WERI-Rb-1 (cell line): ENCODE measurements at regions not wholly inside any gene's neighbourhood (a gene's known extent, or its start where the extent isn't known, plus 50 kb on each side); places are given as distances from the start of the nearest gene placed in this dataset.

ENCODE experiments used
- DNase-seq: peaks from one replicate; pipeline ENCODE4 v3.0.0-alpha.2; 2020
- H3K27ac ChIP-seq: fragments of 250-450 bp; sonication (Bioruptor Pico); 2 replicates; pipeline ENCODE4 v1.5.1; 2020; ENCODE audit warnings: mild to moderate bottlenecking, moderate library complexity
- H3K27me3 ChIP-seq: fragments of 250-450 bp; sonication (Bioruptor Pico); 2 replicates; pipeline ENCODE4 v1.5.1; 2021; ENCODE audit warnings: mild to moderate bottlenecking, low read depth, moderate library complexity; ENCODE audit not compliant: insufficient read depth, severe bottlenecking
- H3K36me3 ChIP-seq: fragments of 250-450 bp; sonication (Bioruptor Pico); 2 replicates; pipeline ENCODE4 v1.5.1; 2020; ENCODE audit warnings: mild to moderate bottlenecking, moderate library complexity
- H3K4me3 ChIP-seq: 2 replicates; pipeline ENCODE4 v1.5.1; 2011; ENCODE audit warnings: low read depth, mild to moderate bottlenecking, control low read depth, low read length
- H3K9me3 ChIP-seq: fragments of 250-450 bp; sonication (Bioruptor Pico); 2 replicates; pipeline ENCODE4 v1.5.1; 2021; ENCODE audit warnings: mild to moderate bottlenecking, moderate library complexity; ENCODE audit not compliant: severe bottlenecking
- TF ChIP-seq, protein P1 (sequence below): IDR thresholded peaks from 2 replicates; pipeline ENCODE4 v1.5.1; 2011; ENCODE audit warnings: low read depth, mild to moderate bottlenecking, control low read depth, inconsistent platforms, low read length

DNA sequence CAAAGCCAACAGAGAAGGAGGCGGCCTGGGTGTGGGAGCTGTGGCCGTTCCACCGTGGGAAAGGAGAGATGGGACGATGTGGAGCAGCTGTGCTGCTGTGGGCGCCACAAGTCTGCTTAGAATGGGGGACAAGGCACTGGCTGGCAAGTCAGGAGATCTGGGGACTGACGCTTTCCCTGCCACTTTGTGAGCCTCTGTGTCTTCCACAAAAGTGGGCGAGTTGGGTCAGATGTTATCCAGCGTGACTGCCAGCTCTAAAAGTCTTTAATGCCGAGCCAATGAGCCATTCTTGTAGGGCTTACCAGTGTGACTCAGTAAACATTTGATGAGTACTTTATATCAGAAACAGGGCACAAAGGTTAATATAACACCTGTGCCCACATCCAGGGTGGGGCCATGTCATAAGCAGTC, 113.6 kb upstream of the MGAT5 start:
- Histone ChIP-seq H3K36me3 (peaks cover 11% of the 10 kb centered on the region), H3K9me3 (no peaks in the 10 kb centered on the region), H3K27ac (no peak overlapping the region), H3K4me3 (no peak overlapping the region), H3K27me3 (no peaks in the 10 kb centered on the region)
- TF ChIP-seq, protein P1, sequence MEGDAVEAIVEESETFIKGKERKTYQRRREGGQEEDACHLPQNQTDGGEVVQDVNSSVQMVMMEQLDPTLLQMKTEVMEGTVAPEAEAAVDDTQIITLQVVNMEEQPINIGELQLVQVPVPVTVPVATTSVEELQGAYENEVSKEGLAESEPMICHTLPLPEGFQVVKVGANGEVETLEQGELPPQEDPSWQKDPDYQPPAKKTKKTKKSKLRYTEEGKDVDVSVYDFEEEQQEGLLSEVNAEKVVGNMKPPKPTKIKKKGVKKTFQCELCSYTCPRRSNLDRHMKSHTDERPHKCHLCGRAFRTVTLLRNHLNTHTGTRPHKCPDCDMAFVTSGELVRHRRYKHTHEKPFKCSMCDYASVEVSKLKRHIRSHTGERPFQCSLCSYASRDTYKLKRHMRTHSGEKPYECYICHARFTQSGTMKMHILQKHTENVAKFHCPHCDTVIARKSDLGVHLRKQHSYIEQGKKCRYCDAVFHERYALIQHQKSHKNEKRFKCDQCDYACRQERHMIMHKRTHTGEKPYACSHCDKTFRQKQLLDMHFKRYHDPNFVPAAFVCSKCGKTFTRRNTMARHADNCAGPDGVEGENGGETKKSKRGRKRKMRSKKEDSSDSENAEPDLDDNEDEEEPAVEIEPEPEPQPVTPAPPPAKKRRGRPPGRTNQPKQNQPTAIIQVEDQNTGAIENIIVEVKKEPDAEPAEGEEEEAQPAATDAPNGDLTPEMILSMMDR, result no peak
- no peak for DNase-seq

DNA sequence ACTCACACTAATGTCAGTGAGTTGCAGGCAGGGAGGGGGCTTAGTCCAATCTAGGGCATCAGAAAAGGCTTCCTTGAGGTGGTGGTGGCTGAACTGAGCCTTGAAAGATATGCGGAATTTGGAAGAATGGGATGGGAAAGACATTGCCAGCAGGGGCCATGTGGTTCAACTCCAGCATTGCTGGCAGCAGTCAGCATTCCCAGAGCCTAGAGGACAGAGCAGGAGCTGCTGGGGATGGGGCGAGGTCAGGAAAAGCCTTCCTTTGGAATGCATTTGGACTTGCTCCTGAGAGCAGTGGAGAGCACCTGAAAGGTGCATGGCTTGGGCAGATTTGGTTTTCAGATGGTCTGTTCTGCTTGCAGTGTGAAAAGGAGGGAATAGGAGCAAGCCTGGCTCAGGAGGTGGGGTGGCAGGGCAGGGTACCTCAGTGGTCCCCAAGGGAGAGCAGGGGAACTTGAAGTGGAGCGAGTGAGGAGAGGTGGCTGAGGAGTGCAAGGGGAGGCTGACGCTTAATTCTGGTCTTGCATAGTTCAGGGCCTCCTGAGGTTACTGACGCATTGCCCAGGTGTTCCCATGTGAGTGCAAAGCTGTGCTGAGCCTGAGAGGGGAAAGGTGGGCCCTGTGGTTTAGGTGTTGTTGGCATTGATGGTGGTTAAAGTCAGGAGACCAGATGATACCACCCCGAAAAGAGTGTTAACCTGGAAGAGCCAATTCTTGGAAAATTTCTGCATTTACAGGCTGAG, 112.1 kb upstream of the MGAT5 start:
- no peaks in the 10 kb centered on the region for H3K27me3 ChIP-seq
- H3K4me3 ChIP-seq, result no peak overlapping the region
- H3K27ac ChIP-seq, result no peak overlapping the region; the same call in 1 of the 2 replicates
- H3K9me3 ChIP-seq, result no peaks in the 10 kb centered on the region
- TF ChIP-seq, protein P1, result 0 out of 2 replicates have a peak, but pooled peaks have one; percentile 0
- peaks cover 11% of the 10 kb centered on the region for H3K36me3 ChIP-seq
- DNase-seq, result no peak

DNA sequence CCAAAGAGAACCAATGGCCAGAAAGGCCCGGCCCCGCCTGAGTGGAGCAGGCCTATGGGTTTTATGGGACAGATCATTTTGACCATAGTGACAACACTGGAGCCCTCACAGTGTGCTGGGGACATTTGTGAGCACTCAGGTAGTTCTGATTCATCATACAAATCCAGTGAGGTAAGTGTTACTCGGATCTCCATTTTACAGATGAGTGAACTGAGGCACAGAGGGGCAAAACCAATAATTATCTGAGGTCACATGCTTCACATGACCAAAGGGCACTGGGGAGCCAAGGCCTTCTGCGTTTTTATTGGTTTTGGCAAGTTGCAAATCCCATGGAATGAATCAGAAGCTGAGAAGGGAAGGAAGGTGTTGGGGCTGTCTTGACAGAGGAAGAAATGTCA, 111.5 kb upstream of the MGAT5 start:
- H3K9me3 ChIP-seq, result no peaks in the 10 kb centered on the region
- peaks cover 8% of the 10 kb centered on the region for H3K36me3 ChIP-seq
- H3K27me3 ChIP-seq, result no peaks in the 10 kb centered on the region
- H3K27ac ChIP-seq, result peak overlapping the region; percentile 72
- no peak overlapping the region for H3K4me3 ChIP-seq
- no peak for DNase-seq
- TF ChIP-seq, protein P1, result no peak

DNA sequence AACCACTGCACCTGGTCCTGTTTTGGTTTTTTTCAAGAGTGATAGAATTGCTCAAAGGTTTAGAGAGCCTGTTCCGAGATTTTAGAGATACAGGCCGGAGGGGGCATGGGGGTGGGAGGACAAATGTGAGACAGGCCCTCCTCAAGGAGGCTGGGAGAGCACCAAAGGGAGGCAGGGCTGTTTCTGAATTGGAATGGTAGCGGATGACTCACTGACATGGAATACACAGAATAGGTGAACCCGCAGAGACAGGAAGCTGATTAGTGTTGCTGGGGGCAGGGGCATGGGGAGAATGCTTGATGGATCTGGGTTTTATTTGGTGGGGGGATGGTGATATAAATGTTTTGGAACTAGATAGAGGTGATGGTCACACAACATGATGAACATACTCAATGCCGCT, 111.0 kb upstream of the MGAT5 start:
- no peaks in the 10 kb centered on the region for H3K9me3 ChIP-seq
- TF ChIP-seq, protein P1, result no peak
- no peaks in the 10 kb centered on the region for H3K27me3 ChIP-seq
- peak overlapping the region; percentile 72 for H3K27ac ChIP-seq
- H3K36me3 ChIP-seq, result peaks cover 8% of the 10 kb centered on the region
- no peak for DNase-seq
- H3K4me3 ChIP-seq, result no peak overlapping the region

DNA sequence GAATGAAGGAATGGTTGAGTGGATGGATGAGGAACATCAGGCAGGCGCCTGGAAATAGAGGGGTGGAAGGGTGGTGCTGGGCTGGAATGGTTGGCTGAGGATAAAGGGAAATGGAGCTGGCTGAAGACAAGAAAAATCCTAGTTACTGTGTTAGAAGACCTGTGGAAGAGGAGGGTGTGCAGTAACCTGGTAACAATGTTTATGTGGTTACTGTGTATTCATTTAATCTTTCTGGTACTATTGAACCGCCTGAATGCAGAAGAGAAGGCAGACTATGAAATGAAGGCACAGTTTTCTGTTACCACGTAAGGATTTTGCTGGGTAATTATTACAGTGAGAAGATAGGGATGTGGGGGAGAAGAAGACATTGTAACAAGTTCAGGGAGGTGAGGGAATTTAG, 110.3 kb upstream of the MGAT5 start:
- DNase-seq, result no peak
- TF ChIP-seq, protein P1, result no peak
- Histone ChIP-seq H3K27me3 (no peaks in the 10 kb centered on the region), H3K36me3 (peaks cover 5% of the 10 kb centered on the region), H3K4me3 (no peak overlapping the region), H3K27ac (peak overlapping the region; percentile 72), H3K9me3 (no peaks in the 10 kb centered on the region)
